GM12878 (cell line): ENCODE measurements at regions not wholly inside any gene's neighbourhood (a gene's known extent, or its start where the extent isn't known, plus 50 kb on each side); places are given as distances from the start of the nearest gene placed in this dataset.

Experiments
- ATAC-seq: fragments of 200-7000 bp; cut with Tn5 transposase; 3 replicates; pipeline ENCODE4 v1.9.1; 2020; ENCODE audit warnings: mild to moderate bottlenecking, moderate library complexity
- BruUV-seq: library from RNA; stranded (reverse); fragments of 400-500 nt; replicated peaks from 2 replicates; lab custom pipeline; 2021; lab: Mats Ljungman, UMichigan
- CTCF ChIA-PET: fragments of 300-600 bp; sonication (Branson Sonifier 250); formaldehyde crosslinking; extraction: SDS; loops from one replicate; lab custom pipeline; 2021; ENCODE audit warnings: inconsistent platforms; lab: Yijun Ruan, JAX
- POLR2A ChIA-PET: fragments of 350-600 bp; formaldehyde crosslinking; extraction: SDS; loops from one replicate; lab custom pipeline; 2021; ENCODE audit warnings: inconsistent platforms; lab: Charles Lee
- RAD21 ChIA-PET: fragments of 300-600 bp; sonication (Branson Sonifier 250); formaldehyde crosslinking; loops from one replicate; lab custom pipeline; 2023; ENCODE audit warnings: antibody characterized with exemption; ENCODE audit not compliant: unreplicated experiment; lab: Charles Lee
- SMC1A ChIA-PET: fragments of 300-600 bp; sonication (Branson Sonifier 250); formaldehyde crosslinking; loops from one replicate; lab custom pipeline; 2023; ENCODE audit not compliant: unreplicated experiment, uncharacterized antibody; lab: Charles Lee
- DNase-seq: peaks from one replicate; pipeline ENCODE4 v3.0.0-alpha.2; 2011; ENCODE audit warnings: low read depth, low spot score
- FAIRE-seq: peaks from 3 replicates; lab custom pipeline; 2011; peaks lifted over from hg19 to GRCh38; lab: Jason Lieb, UNC
- H2AFZ ChIP-seq: 2 replicates; pipeline ENCODE4 v1.6.0; 2011; ENCODE audit warnings: low read depth, low read length, control low read depth; ENCODE audit not compliant: control insufficient read depth
- H3K27ac ChIP-seq: 2 replicates; pipeline ENCODE4 v1.5.1; 2011; ENCODE audit warnings: control low read depth; ENCODE audit not compliant: control insufficient read depth, insufficient read depth
- H3K27me3 ChIP-seq, 2 experiments: replicated peaks in 1 of 2; 2 replicates each; pipeline versions ENCODE4 v1.6.0 to v1.6.1; 2011; ENCODE audit warnings: low read length in 1 of 2; ENCODE audit not compliant: control insufficient read depth in 2 of 2, insufficient read depth in 2 of 2
- H3K36me3 ChIP-seq, 2 experiments: 2 replicates each; pipeline ENCODE4 v1.5.1; 2011; ENCODE audit warnings: low read length in 1 of 2; ENCODE audit not compliant: control insufficient read depth in 2 of 2, insufficient read depth in 2 of 2
- H3K4me1 ChIP-seq: 2 replicates; pipeline ENCODE4 v1.6.1; 2011; ENCODE audit warnings: mild to moderate bottlenecking, low read length, moderate library complexity, mixed read lengths; ENCODE audit not compliant: control insufficient read depth, insufficient read depth
- H3K4me2 ChIP-seq: 2 replicates; pipeline ENCODE4 v1.6.0; 2011; ENCODE audit warnings: control low read depth; ENCODE audit not compliant: control insufficient read depth, insufficient read depth
- H3K4me3 ChIP-seq: fragments of 200-600 bp; sonication (generic); 2 replicates; pipeline ENCODE4 v1.5.1; 2016
- H3K79me2 ChIP-seq: 2 replicates; pipeline ENCODE4 v1.6.0; 2011; ENCODE audit warnings: low read length; ENCODE audit not compliant: control insufficient read depth, insufficient read depth
- H3K9ac ChIP-seq: 2 replicates; pipeline ENCODE4 v1.8.0; 2011; ENCODE audit warnings: low read length, control low read depth, mixed read lengths; ENCODE audit not compliant: control insufficient read depth, insufficient read depth
- H3K9me3 ChIP-seq: replicated peaks from 3 replicates; pipeline ENCODE4 v1.5.1; 2011; ENCODE audit warnings: mild to moderate bottlenecking, low read length; ENCODE audit not compliant: control insufficient read depth, insufficient read depth
- H4K20me1 ChIP-seq: 2 replicates; pipeline ENCODE4 v1.6.0; 2011; ENCODE audit not compliant: control insufficient read depth, insufficient read depth
- EP300 ChIP-seq, 2 experiments: fragments of 150-350 bp in 1 of 2; IDR thresholded peaks; 2 replicates each; pipeline ENCODE4 v1.6.1; 2011 to 2012; ENCODE audit warnings: low read depth in 2 of 2, low read length in 2 of 2, borderline replicate concordance in 1 of 2, improper control_type of control experiment in 1 of 2, inconsistent platforms in 1 of 2; ENCODE audit not compliant: control insufficient read depth in 1 of 2
- NFXL1 ChIP-seq: fragments of 450-650 bp; IDR thresholded peaks from 2 replicates; pipeline ENCODE4 v1.6.1; 2017; ENCODE audit warnings: antibody characterized with exemption, mild to moderate bottlenecking, borderline replicate concordance
- RELA ChIP-seq: fragments of 450-650 bp; IDR thresholded peaks from 2 replicates; pipeline ENCODE4 v1.8.0; 2014; ENCODE audit warnings: borderline replicate concordance; ENCODE audit not compliant: partially characterized antibody
- SMARCA5 ChIP-seq: fragments of 450-650 bp; IDR thresholded peaks from 2 replicates; pipeline ENCODE4 v1.6.1; 2017; ENCODE audit warnings: mild to moderate bottlenecking
- TAF1 ChIP-seq: IDR thresholded peaks from 2 replicates; pipeline ENCODE4 v1.6.1; 2011; ENCODE audit warnings: mild to moderate bottlenecking, low read depth, low read length, borderline replicate concordance
- ZBTB11 ChIP-seq: fragments of 450-650 bp; formaldehyde crosslinking; IDR thresholded peaks from 2 replicates; pipeline ENCODE4 v1.5.0; 2022; ENCODE audit warnings: mild to moderate bottlenecking, missing genetic modification characterization
- WGBS: methylation state at CpG from one replicate; pipeline ENCODE4 v1.1.6; 2016; ENCODE audit warnings: low lambda C conversion rate; ENCODE audit not compliant: insufficient replicate concordance, insufficient coverage; ENCODE audit errors: missing lambda C conversion rate; 5-methylcytosine and 5-hydroxymethylcytosine counted together
- in situ Hi-C: fragments of 300-500 bp; cut with MboI; formaldehyde crosslinking; loops from 9 replicates; pipeline ENCODE4 v1.14.3; 2018; ENCODE audit warnings: mixed read lengths
- intact Hi-C: fragments of 100-400 bp; cut with micrococcal nuclease; formaldehyde crosslinking; loops from one replicate; pipeline ENCODE4 v1.14.2; 2022; ENCODE audit not compliant: unreplicated experiment

- no TSS peak for BruUV-seq
- no peak for ATAC-seq
- no peak overlapping the region for H3K27ac ChIP-seq
- RAD21 ChIA-PET: no interaction called here
- CTCF ChIA-PET: no interaction called here
- FAIRE-seq: no peak
- DNase-seq: no peak
- POLR2A ChIA-PET: no interaction called here
- H3K36me3 ChIP-seq: no peaks in the 10 kb centered on the region
- 19% methylated on average over 3 of the region's 3 CpGs for WGBS
- no peaks in the 10 kb centered on the region for H3K4me1 ChIP-seq
- no peak overlapping the region for H3K9ac ChIP-seq
- in situ Hi-C loops (no loop called here), intact Hi-C loops (no loop called here)
- SMC1A ChIA-PET: no interaction called here
- no peaks in the 10 kb centered on the region for H4K20me1 ChIP-seq
- no peaks in the 10 kb centered on the region for H3K79me2 ChIP-seq
- H3K4me3 ChIP-seq: no peak overlapping the region
- TF ChIP-seq NFXL1 (no peak), RELA (no peak), SMARCA5 (no peak), TAF1 (no peak), EP300 (IDR thresholded peaks at IDR 0.05; ENCODE audit: borderline replicate concordance in 1 of 2, control insufficient read depth in 1 of 2, low read depth in 2 of 2, low read length in 2 of 2) (no peak)
- no peaks in the 10 kb centered on the region for H3K9me3 ChIP-seq
- H3K27me3 ChIP-seq: no peaks in the 10 kb centered on the region
- no peak overlapping the region for H3K4me2 ChIP-seq
- H2AFZ ChIP-seq: no peak overlapping the region
Observed at GRCh38 chr5:121299153-121299552, 552.5 kb upstream of the FTMT start.

GRCh38 chr5:121304838-121305237 lies 546.8 kb upstream of the FTMT start:
- FAIRE-seq (no peak), ATAC-seq (no peak), DNase-seq (no peak)
- Histone ChIP-seq H3K9ac (no peak overlapping the region), H3K4me3 (no peak overlapping the region), H3K79me2 (no peaks in the 10 kb centered on the region), H4K20me1 (no peaks in the 10 kb centered on the region), H3K9me3 (no peaks in the 10 kb centered on the region), H3K4me2 (no peak overlapping the region), H3K27me3 (no peaks in the 10 kb centered on the region), H3K36me3 (no peaks in the 10 kb centered on the region), H2AFZ (no peak overlapping the region), H3K4me1 (no peaks in the 10 kb centered on the region), H3K27ac (no peak overlapping the region)
- ChIA-PET POLR2A (no interaction called here), RAD21 (interaction anchor here (0.6 kb wide), 1 partner anchor 789 kb away, joined by 4 read pairs; no protein-coding TSS in a partner anchor), SMC1A (no interaction called here), CTCF (no interaction called here)
- intact Hi-C loops (no loop called here), in situ Hi-C loops (no loop called here)
- WGBS: 58% methylated on average over 1 of the region's 1 CpG
- no peak for TF ChIP-seq ZBTB11 (CRISPR knock-in tag)
- BruUV-seq: no TSS peak
